GM12875 (cell line): ENCODE measurements at regions not wholly inside any gene's neighbourhood (a gene's known extent, or its start where the extent isn't known, plus 50 kb on each side); places are given as distances from the start of the nearest gene placed in this dataset.

Source experiments
- H3K4me3 ChIP-seq: one replicate; pipeline ENCODE4 v1.5.1; 2011; ENCODE audit warnings: low read depth, low read length, control low read depth
- TF ChIP-seq, protein P1 (sequence below): IDR thresholded peaks from 2 replicates; pipeline ENCODE4 v1.5.1; 2011; ENCODE audit warnings: low read depth, mild to moderate bottlenecking, control low read depth, inconsistent platforms, low read length, moderate library complexity, borderline replicate concordance; ENCODE audit not compliant: insufficient read depth

DNA sequence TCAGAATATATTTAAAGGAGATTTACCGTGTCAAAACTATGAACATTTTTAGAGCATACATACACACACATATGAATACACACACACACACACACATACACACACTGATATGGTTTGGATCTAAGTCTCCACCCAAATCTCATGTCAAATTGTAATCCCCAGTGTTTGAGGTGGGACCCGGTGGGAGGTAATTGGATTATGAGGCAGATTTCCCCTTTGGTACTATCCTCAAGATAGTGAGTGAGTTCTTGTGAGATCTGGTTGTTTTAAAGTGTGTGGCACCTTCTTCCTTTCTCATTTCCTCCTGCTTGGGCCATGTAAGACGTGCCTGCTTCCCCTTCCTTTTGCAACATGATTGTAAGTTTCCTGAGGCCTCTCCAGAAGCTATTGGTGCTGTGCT, 515.0 kb upstream of the ZMIZ1 start:
- TF ChIP-seq, protein P1, sequence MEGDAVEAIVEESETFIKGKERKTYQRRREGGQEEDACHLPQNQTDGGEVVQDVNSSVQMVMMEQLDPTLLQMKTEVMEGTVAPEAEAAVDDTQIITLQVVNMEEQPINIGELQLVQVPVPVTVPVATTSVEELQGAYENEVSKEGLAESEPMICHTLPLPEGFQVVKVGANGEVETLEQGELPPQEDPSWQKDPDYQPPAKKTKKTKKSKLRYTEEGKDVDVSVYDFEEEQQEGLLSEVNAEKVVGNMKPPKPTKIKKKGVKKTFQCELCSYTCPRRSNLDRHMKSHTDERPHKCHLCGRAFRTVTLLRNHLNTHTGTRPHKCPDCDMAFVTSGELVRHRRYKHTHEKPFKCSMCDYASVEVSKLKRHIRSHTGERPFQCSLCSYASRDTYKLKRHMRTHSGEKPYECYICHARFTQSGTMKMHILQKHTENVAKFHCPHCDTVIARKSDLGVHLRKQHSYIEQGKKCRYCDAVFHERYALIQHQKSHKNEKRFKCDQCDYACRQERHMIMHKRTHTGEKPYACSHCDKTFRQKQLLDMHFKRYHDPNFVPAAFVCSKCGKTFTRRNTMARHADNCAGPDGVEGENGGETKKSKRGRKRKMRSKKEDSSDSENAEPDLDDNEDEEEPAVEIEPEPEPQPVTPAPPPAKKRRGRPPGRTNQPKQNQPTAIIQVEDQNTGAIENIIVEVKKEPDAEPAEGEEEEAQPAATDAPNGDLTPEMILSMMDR, result no peak
- H3K4me3 ChIP-seq, result no peak overlapping the region

- H3K4me3 ChIP-seq, result no peak overlapping the region
- TF ChIP-seq, protein P1, result no peak
Observed at GRCh38 chr10:78555128-78555527, 513.6 kb upstream of the ZMIZ1 start.

- TF ChIP-seq, protein P1, result no peak
- H3K4me3 ChIP-seq, result no peak overlapping the region
Observed at GRCh38 chr10:78556705-78557432, 511.9 kb upstream of the ZMIZ1 start.

DNA sequence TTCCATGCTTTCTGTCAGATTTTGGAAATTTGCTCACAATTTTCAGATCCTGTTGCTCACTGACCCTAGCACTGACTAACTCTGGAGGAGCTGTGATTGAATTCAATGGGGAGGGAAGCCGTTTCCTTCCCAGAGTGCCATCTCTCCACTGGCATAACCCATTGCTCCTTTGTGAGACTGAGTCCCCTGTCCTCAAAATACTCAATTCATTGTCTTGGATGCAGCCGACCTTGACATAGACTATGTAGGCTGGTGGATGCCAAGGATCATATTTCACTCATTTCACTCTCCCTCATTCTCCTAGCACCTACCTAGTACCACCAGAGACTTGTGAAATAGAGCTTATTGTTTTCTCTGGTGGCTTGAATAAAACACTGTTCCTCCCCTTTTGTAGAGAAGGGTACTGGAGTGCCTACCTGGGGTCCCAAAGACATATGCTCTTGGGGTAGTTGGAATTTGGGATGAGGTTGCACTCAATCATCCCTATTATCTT, 511.3 kb upstream of the ZMIZ1 start:
- no peak overlapping the region for H3K4me3 ChIP-seq
- TF ChIP-seq, protein P1, result no peak

- H3K4me3 ChIP-seq, result no peak overlapping the region
- TF ChIP-seq, protein P1, result no peak
Observed at GRCh38 chr10:78559661-78560340, 509.0 kb upstream of the ZMIZ1 start.

GRCh38 chr10:78560341-78560688, 508.5 kb upstream of the ZMIZ1 start:
- no peak overlapping the region for H3K4me3 ChIP-seq
- TF ChIP-seq, protein P1, result no peak

GRCh38 chr10:78563314-78563713, 505.5 kb upstream of the ZMIZ1 start:
- no peak overlapping the region for H3K4me3 ChIP-seq
- TF ChIP-seq, protein P1, result no peak
